ENCODE measurements at regions not wholly inside any gene's neighbourhood (a gene's known extent, or its start where the extent isn't known, plus 50 kb on each side); places are given as distances from the start of the nearest gene placed in this dataset.

- Mint-ChIP-seq H3K4me3 (ENCODE audit: low read depth) (no peak overlapping the region), H3K4me1 (ENCODE audit: low read depth) (no peaks in the 10 kb centered on the region), H3K36me3 (ENCODE audit: insufficient read depth) (no peaks in the 10 kb centered on the region), H3K27me3 (no peaks in the 10 kb centered on the region), H3K9me3 (ENCODE audit: low read depth) (peaks cover 13% of the 10 kb centered on the region), H3K27ac (no peak overlapping the region)
- TF ChIP-seq CTCF (IDR thresholded peaks at IDR 0.05; ENCODE audit: unreplicated experiment), result no peak
- no peak for DNase-seq (ENCODE audit: low spot score, unreplicated experiment)
Observed at GRCh38 chr2:139969323-139969722, 1189.1 kb upstream of the NXPH2 start.

DNA sequence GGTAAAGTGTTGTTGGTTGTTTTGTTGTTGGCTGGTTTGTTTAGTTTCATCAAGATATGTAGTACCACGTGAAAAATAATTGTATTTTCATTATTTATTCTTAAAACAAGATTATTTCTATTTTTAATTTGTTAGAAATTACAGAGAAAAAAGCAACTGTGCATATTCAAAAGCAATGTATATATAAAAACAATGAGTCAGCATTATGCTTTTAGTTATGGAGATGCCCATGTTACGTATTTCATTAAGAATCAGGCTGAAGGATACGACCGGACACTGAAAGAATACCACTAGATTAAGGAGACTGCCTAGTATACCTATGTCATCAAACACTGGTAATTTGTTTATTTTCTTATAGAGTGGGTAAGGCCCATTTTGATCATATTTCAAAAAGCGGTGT lies 1188.4 kb upstream of the NXPH2 start:
- Mint-ChIP-seq H3K4me3 (ENCODE audit: low read depth) (no peak overlapping the region), H3K27ac (no peak overlapping the region), H3K9me3 (ENCODE audit: low read depth) (peaks cover 9% of the 10 kb centered on the region), H3K27me3 (no peaks in the 10 kb centered on the region), H3K4me1 (ENCODE audit: low read depth) (no peaks in the 10 kb centered on the region), H3K36me3 (ENCODE audit: insufficient read depth) (no peaks in the 10 kb centered on the region)
- DNase-seq (ENCODE audit: low spot score, unreplicated experiment), result no peak
- no peak for TF ChIP-seq CTCF (IDR thresholded peaks at IDR 0.05; ENCODE audit: unreplicated experiment)

DNA sequence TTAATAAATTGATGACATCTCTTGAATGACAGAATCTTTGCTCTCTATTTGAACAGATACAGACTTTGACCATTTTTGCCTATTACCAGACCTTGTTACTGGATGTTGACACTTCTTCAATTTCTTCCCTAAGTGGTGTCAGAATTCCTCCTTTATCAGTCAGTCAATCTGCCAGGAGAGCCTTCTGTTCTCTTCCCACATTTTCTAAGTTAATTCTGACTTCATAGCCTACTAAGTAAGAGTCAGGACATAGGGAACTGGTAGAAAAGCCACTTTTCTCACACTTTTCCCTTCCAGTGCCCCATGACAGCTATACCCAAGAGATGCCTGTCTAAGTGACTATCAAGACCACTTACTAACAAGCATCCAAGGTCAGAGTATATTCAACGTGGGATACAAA lies 1187.5 kb upstream of the NXPH2 start:
- Mint-ChIP-seq H3K27ac (no peak overlapping the region), H3K27me3 (no peaks in the 10 kb centered on the region), H3K4me1 (ENCODE audit: low read depth) (no peaks in the 10 kb centered on the region), H3K36me3 (ENCODE audit: insufficient read depth) (no peaks in the 10 kb centered on the region), H3K4me3 (ENCODE audit: low read depth) (no peak overlapping the region), H3K9me3 (ENCODE audit: low read depth) (peaks cover 3% of the 10 kb centered on the region)
- DNase-seq (ENCODE audit: low spot score, unreplicated experiment), result no peak
- TF ChIP-seq CTCF (IDR thresholded peaks at IDR 0.05; ENCODE audit: unreplicated experiment), result no peak

DNA sequence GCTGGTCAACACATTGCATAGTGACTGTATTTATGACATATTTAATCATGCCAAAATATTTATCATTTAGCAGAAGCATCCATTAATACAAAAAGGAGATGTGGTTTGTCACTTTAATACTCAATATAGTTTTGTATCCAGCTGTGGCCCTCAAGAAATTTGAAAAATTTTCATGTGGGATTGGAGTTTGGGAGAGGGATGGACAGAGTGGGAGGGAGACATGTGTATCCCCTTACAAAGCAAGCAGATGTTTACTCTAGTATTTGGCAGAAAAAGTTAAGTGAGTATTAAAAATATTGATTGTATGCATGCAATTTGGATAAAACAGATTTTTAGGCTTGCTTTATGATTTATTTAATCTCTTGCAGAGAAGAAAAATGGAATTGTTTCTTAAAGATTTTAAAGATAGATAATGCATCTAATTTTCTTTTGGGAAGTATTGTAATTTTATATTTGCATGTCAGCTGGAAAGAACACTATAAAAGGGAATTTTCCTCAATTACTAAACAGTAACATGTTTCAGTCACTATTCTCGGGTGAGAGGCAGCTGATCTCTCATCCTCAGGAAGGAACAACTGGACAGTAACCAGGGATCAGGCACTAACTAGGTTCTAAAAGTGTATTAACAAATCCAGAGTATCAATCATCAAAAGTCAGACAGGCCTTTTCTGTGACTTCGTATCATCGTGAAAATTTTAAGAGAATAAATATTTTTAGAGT lies 1184.7 kb upstream of the NXPH2 start:
- no peak for DNase-seq (ENCODE audit: low spot score, unreplicated experiment)
- H3K4me1 Mint-ChIP-seq (ENCODE audit: low read depth), result no peaks in the 10 kb centered on the region
- H3K9me3 Mint-ChIP-seq (ENCODE audit: low read depth), result peaks cover 12% of the 10 kb centered on the region
- H3K36me3 Mint-ChIP-seq (ENCODE audit: insufficient read depth), result no peaks in the 10 kb centered on the region
- no peak overlapping the region for H3K4me3 Mint-ChIP-seq (ENCODE audit: low read depth)
- no peak for TF ChIP-seq CTCF (IDR thresholded peaks at IDR 0.05; ENCODE audit: unreplicated experiment)
- H3K27ac Mint-ChIP-seq, result no peak overlapping the region
- no peaks in the 10 kb centered on the region for H3K27me3 Mint-ChIP-seq

DNA sequence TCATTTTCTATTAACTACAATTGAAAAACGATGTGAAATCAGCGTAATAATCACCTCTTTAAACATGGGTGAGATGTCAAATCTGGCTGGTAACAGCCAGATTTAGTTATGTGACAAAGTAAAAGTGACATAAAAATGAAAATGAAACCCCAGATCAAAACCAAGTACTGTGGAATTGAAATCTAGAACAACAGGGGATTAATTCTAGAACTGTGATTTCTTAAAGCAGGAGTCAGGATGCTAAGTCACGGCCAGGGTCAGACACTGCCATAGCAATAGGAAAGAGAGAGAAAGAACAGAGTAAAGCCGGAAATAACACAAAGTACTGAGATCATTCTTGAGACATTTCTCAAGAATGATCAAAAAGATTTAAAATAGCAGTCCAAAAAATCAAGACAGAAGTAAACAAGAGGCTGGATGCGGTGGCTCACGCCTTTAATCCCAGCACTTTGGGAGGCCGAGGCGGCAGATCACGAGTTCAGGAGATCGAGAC lies 1183.7 kb upstream of the NXPH2 start:
- Mint-ChIP-seq H3K4me1 (ENCODE audit: low read depth) (no peaks in the 10 kb centered on the region), H3K4me3 (ENCODE audit: low read depth) (no peak overlapping the region), H3K9me3 (ENCODE audit: low read depth) (peaks cover 16% of the 10 kb centered on the region), H3K27ac (no peak overlapping the region), H3K27me3 (no peaks in the 10 kb centered on the region), H3K36me3 (ENCODE audit: insufficient read depth) (no peaks in the 10 kb centered on the region)
- TF ChIP-seq CTCF (IDR thresholded peaks at IDR 0.05; ENCODE audit: unreplicated experiment), result no peak
- DNase-seq (ENCODE audit: low spot score, unreplicated experiment), result no peak
